Uterus (tissue), 3 donors: ENCODE measurements at regions not wholly inside any gene's neighbourhood (a gene's known extent, or its start where the extent isn't known, plus 50 kb on each side); places are given as distances from the start of the nearest gene placed in this dataset.

Source experiments
- DNase-seq, 2 donors: peaks; one replicate each; pipeline ENCODE4 v3.0.0-alpha.2; 2019 to 2020
- H3K27ac ChIP-seq, 2 donors: fragments of 200-600 bp; sonication (generic); 1 replicate in 1 of 2; 2 replicates in 1 of 2; pipeline ENCODE4 v1.5.1; 2016 to 2018
- H3K27me3 ChIP-seq, 2 donors: fragments of 200-600 bp; sonication (generic); one replicate each; pipeline ENCODE4 v1.5.1; 2018 to 2019; ENCODE audit warnings: control low read depth in 1 of 2
- H3K36me3 ChIP-seq, 2 donors: fragments of 200-600 bp; sonication (generic); one replicate each; pipeline ENCODE4 v1.5.1; 2019; ENCODE audit warnings: control low read depth in 1 of 2
- H3K4me1 ChIP-seq, 2 donors: fragments of 200-600 bp; sonication (generic); one replicate each; pipeline ENCODE4 v1.5.1; 2018 to 2019; ENCODE audit warnings: control low read depth in 1 of 2
- H3K4me3 ChIP-seq, 2 donors: fragments of 200-600 bp; sonication (generic); 1 replicate in 1 of 2; 2 replicates in 1 of 2; pipeline ENCODE4 v1.5.1; 2018 to 2019; ENCODE audit warnings: mild to moderate bottlenecking in 1 of 2
- H3K9me3 ChIP-seq, 2 donors: fragments of 200-600 bp; sonication (generic); one replicate each; pipeline ENCODE4 v1.5.1; 2019; ENCODE audit warnings: control low read depth in 1 of 2
- CTCF ChIP-seq, 4 experiments: fragments of 200-600 bp in 2 of 4; fragments of 450-650 bp in 2 of 4; sonication (generic) in 2 of 4; IDR thresholded peaks; one replicate each; pipeline ENCODE4 v1.5.1; 2016 to 2019; ENCODE audit warnings: antibody characterized with exemption in 4 of 4, mild to moderate bottlenecking in 2 of 4, moderate library complexity in 1 of 4
- POLR2A ChIP-seq, 2 donors: fragments of 450-650 bp; IDR thresholded peaks; one replicate each; pipeline ENCODE4 v1.6.1; 2016; ENCODE audit warnings: antibody characterized with exemption in 2 of 2, mild to moderate bottlenecking in 1 of 2, moderate library complexity in 1 of 2
- intact Hi-C: fragments of 100-400 bp; cut with DNase I; formaldehyde crosslinking; loops from one replicate; pipeline ENCODE4 v1.15.1; 2023; ENCODE audit warnings: low total_unique reads
- donor health status: DM: yes; HTN: yes; CAD: no.

GRCh38 chr14:81837304-81837703, 303.7 kb upstream of the SEL1L start:
- no peaks in the 10 kb centered on the region for H3K36me3 ChIP-seq
- H3K4me1 ChIP-seq: no peaks in the 10 kb centered on the region
- H3K27ac ChIP-seq: no peak overlapping the region
- H3K4me3 ChIP-seq: no peak overlapping the region
- no peaks in the 10 kb centered on the region for H3K9me3 ChIP-seq
- DNase-seq: no peak
- intact Hi-C loops: no loop called here
- TF ChIP-seq POLR2A (IDR thresholded peaks at IDR 0.05) (no peak), CTCF (IDR thresholded peaks at IDR 0.05) (no peak)
- no peaks in the 10 kb centered on the region for H3K27me3 ChIP-seq

- Histone ChIP-seq H3K9me3 (no peaks in the 10 kb centered on the region), H3K4me1 (no peaks in the 10 kb centered on the region), H3K27me3 (no peaks in the 10 kb centered on the region), H3K36me3 (no peaks in the 10 kb centered on the region), H3K27ac (no peak overlapping the region), H3K4me3 (no peak overlapping the region)
- DNase-seq: no peak
- intact Hi-C loops: no loop called here
- TF ChIP-seq CTCF (IDR thresholded peaks at IDR 0.05) (no peak), POLR2A (IDR thresholded peaks at IDR 0.05) (no peak)
Observed at GRCh38 chr14:81839056-81839455, 305.4 kb upstream of the SEL1L start.

- Histone ChIP-seq H3K9me3 (no peaks in the 10 kb centered on the region), H3K36me3 (no peaks in the 10 kb centered on the region), H3K27ac (no peak overlapping the region), H3K4me1 (no peaks in the 10 kb centered on the region), H3K4me3 (no peak overlapping the region), H3K27me3 (no peaks in the 10 kb centered on the region)
- DNase-seq: no peak
- intact Hi-C loops: no loop called here
- TF ChIP-seq POLR2A (IDR thresholded peaks at IDR 0.05) (no peak), CTCF (IDR thresholded peaks at IDR 0.05) (no peak)
Observed at GRCh38 chr14:81841346-81841745, 307.7 kb upstream of the SEL1L start.

- H3K27me3 ChIP-seq: no peaks in the 10 kb centered on the region
- no peak for TF ChIP-seq CTCF (IDR thresholded peaks at IDR 0.05)
- no peaks in the 10 kb centered on the region for H3K9me3 ChIP-seq
- H3K36me3 ChIP-seq: no peaks in the 10 kb centered on the region
- no peak overlapping the region for H3K4me3 ChIP-seq
- no peak for DNase-seq
- H3K4me1 ChIP-seq: no peaks in the 10 kb centered on the region
- H3K27ac ChIP-seq: no peak overlapping the region
- intact Hi-C loops: no loop called here
Observed at GRCh38 chr14:81849714-81850113, 316.1 kb upstream of the SEL1L start.

- H3K27me3 ChIP-seq: no peaks in the 10 kb centered on the region
Observed at GRCh38 chr14:81855007-81855406, 321.4 kb upstream of the SEL1L start.

More at GRCh38 chr14:81855007-81855406, 321.4 kb upstream of the SEL1L start:
- H3K27ac ChIP-seq: no peak overlapping the region
- TF ChIP-seq CTCF (IDR thresholded peaks at IDR 0.05) (no peak), POLR2A (IDR thresholded peaks at IDR 0.05) (no peak)
- no peak for DNase-seq
- intact Hi-C loops: no loop called here
- H3K4me3 ChIP-seq: no peak overlapping the region
- H3K4me1 ChIP-seq: no peaks in the 10 kb centered on the region
- H3K9me3 ChIP-seq: no peaks in the 10 kb centered on the region
- no peaks in the 10 kb centered on the region for H3K36me3 ChIP-seq
